OCI-LY7 (cell line): ENCODE measurements at regions not wholly inside any gene's neighbourhood (a gene's known extent, or its start where the extent isn't known, plus 50 kb on each side); places are given as distances from the start of the nearest gene placed in this dataset.

Experiments
- CTCF ChIP-seq: fragments of 200-600 bp; sonication (generic); conservative IDR thresholded peaks from 2 replicates; pipeline ENCODE4 v1.5.1; 2014; ENCODE audit warnings: mild to moderate bottlenecking, antibody characterized with exemption, low read length, moderate library complexity, mixed read lengths
- EZH2phosphoT487 ChIP-seq: fragments of 200-600 bp; sonication (generic); IDR thresholded peaks from 2 replicates; pipeline ENCODE4 v1.6.1; 2018; ENCODE audit warnings: low read depth, borderline replicate concordance, mild to moderate bottlenecking, mixed run types, antibody characterized with exemption, low read length, moderate library complexity, mixed read lengths

GRCh38 chr4:107155366-107155765 is 119.3 kb upstream of the DKK2 start:
- TF ChIP-seq CTCF (no peak), EZH2phosphoT487 (no peak)
